ENCODE measurements at regions not wholly inside any gene's neighbourhood (a gene's known extent, or its start where the extent isn't known, plus 50 kb on each side); places are given as distances from the start of the nearest gene placed in this dataset.

GRCh38 chr2:43095533-43096295, 130.7 kb downstream of the ZFP36L2 start:
- no peak for TF ChIP-seq Cebpa-rat (IDR thresholded peaks at IDR 0.05)
- Histone ChIP-seq H3K4me3 (no peak overlapping the region), H4K20me1 (no peaks in the 10 kb centered on the region), H3K9me3 (peaks cover 20% of the 10 kb centered on the region), H3K9ac (no peak overlapping the region), H3K36me3 (peaks cover 9% of the 10 kb centered on the region; the same call in 1 of the 2 replicates), H3K27ac (no peak overlapping the region), H3K27me3 (no peaks in the 10 kb centered on the region), H3K4me2 (no peak overlapping the region), H3K4me1 (peaks cover 10% of the 10 kb centered on the region)

GRCh38 chr2:43092520-43093179, 133.8 kb downstream of the ZFP36L2 start:
- Histone ChIP-seq H4K20me1 (no peaks in the 10 kb centered on the region), H3K9me3 (peaks cover 37% of the 10 kb centered on the region), H3K4me1 (peaks cover 5% of the 10 kb centered on the region), H3K27ac (no peak overlapping the region), H3K27me3 (no peaks in the 10 kb centered on the region), H3K36me3 (peaks cover 17% of the 10 kb centered on the region; the same call in 1 of the 2 replicates), H3K4me2 (no peak overlapping the region), H3K4me3 (no peak overlapping the region), H3K9ac (no peak overlapping the region)
- TF ChIP-seq Cebpa-rat (IDR thresholded peaks at IDR 0.05): no peak

- Histone ChIP-seq H3K4me1 (peaks cover 16% of the 10 kb centered on the region), H3K36me3 (peaks cover 8% of the 10 kb centered on the region; the same call in 1 of the 2 replicates), H4K20me1 (no peaks in the 10 kb centered on the region), H3K4me3 (no peak overlapping the region), H3K9ac (no peak overlapping the region), H3K4me2 (no peak overlapping the region), H3K27ac (no peak overlapping the region), H3K27me3 (no peaks in the 10 kb centered on the region), H3K9me3 (peaks cover 37% of the 10 kb centered on the region)
- no peak for TF ChIP-seq Cebpa-rat (IDR thresholded peaks at IDR 0.05)
These were observed 136.1 kb downstream of the ZFP36L2 start for GRCh38 chr2:43090317-43090716.

- H3K9ac ChIP-seq: no peak overlapping the region
- H3K4me3 ChIP-seq: no peak overlapping the region
- no peaks in the 10 kb centered on the region for H4K20me1 ChIP-seq
- H3K27me3 ChIP-seq: no peaks in the 10 kb centered on the region
- peaks cover 8% of the 10 kb centered on the region; the same call in 1 of the 2 replicates for H3K36me3 ChIP-seq
- H3K4me1 ChIP-seq: peaks cover 31% of the 10 kb centered on the region
- H3K27ac ChIP-seq: no peak overlapping the region
- no peak for TF ChIP-seq Cebpa-rat (IDR thresholded peaks at IDR 0.05)
- H3K9me3 ChIP-seq: peaks cover 37% of the 10 kb centered on the region
- H3K4me2 ChIP-seq: no peak overlapping the region
These were observed 138.0 kb downstream of the ZFP36L2 start for GRCh38 chr2:43088143-43089073.

- H3K36me3 ChIP-seq: peaks cover 8% of the 10 kb centered on the region; the same call in 1 of the 2 replicates
- no peaks in the 10 kb centered on the region for H3K27me3 ChIP-seq
- no peak overlapping the region for H3K4me3 ChIP-seq
- peaks cover 37% of the 10 kb centered on the region for H3K4me1 ChIP-seq
- H3K27ac ChIP-seq: no peak overlapping the region
- H3K4me2 ChIP-seq: no peak overlapping the region
- TF ChIP-seq Cebpa-rat (IDR thresholded peaks at IDR 0.05): no peak
- H3K9ac ChIP-seq: no peak overlapping the region
- peaks cover 33% of the 10 kb centered on the region for H3K9me3 ChIP-seq
- no peaks in the 10 kb centered on the region for H4K20me1 ChIP-seq
These were observed 139.0 kb downstream of the ZFP36L2 start for GRCh38 chr2:43087413-43087812.

GRCh38 chr2:43086451-43087221, 139.8 kb downstream of the ZFP36L2 start:
- peaks cover 42% of the 10 kb centered on the region for H3K4me1 ChIP-seq
- H3K9ac ChIP-seq: no peak overlapping the region
- no peak for TF ChIP-seq Cebpa-rat (IDR thresholded peaks at IDR 0.05)
- peaks cover 26% of the 10 kb centered on the region for H3K9me3 ChIP-seq
- no peaks in the 10 kb centered on the region for H4K20me1 ChIP-seq
- H3K4me3 ChIP-seq: no peak overlapping the region
- no peaks in the 10 kb centered on the region for H3K27me3 ChIP-seq
- peaks cover 8% of the 10 kb centered on the region; the same call in 1 of the 2 replicates for H3K36me3 ChIP-seq
- H3K27ac ChIP-seq: no peak overlapping the region
- H3K4me2 ChIP-seq: peak overlapping the region; percentile 25

GRCh38 chr2:43085929-43086328, 140.5 kb downstream of the ZFP36L2 start:
- peaks cover 19% of the 10 kb centered on the region for H3K9me3 ChIP-seq
- no peaks in the 10 kb centered on the region for H3K27me3 ChIP-seq
- H3K27ac ChIP-seq: no peak overlapping the region
- peaks cover 42% of the 10 kb centered on the region for H3K4me1 ChIP-seq
- no peak overlapping the region for H3K9ac ChIP-seq
- peak overlapping the region; percentile 27; the same call in 1 of the 2 replicates for H3K4me2 ChIP-seq
- H4K20me1 ChIP-seq: no peaks in the 10 kb centered on the region
- no peak overlapping the region for H3K4me3 ChIP-seq
- H3K36me3 ChIP-seq: peaks cover 8% of the 10 kb centered on the region; the same call in 1 of the 2 replicates
- TF ChIP-seq Cebpa-rat (IDR thresholded peaks at IDR 0.05): no peak

- Histone ChIP-seq H3K9me3 (peaks cover 15% of the 10 kb centered on the region), H3K27ac (0 out of 2 replicates have a peak overlapping the region, but pooled peaks have one; percentile 15), H3K27me3 (no peaks in the 10 kb centered on the region), H3K4me2 (peak overlapping the region; percentile 27; the same call in 1 of the 2 replicates), H4K20me1 (no peaks in the 10 kb centered on the region), H3K9ac (no peak overlapping the region), H3K4me1 (peaks cover 42% of the 10 kb centered on the region), H3K4me3 (no peak overlapping the region), H3K36me3 (peaks cover 6% of the 10 kb centered on the region; the same call in 1 of the 2 replicates)
- TF ChIP-seq Cebpa-rat (IDR thresholded peaks at IDR 0.05): no peak
These were observed 140.9 kb downstream of the ZFP36L2 start for GRCh38 chr2:43085505-43085904.

GRCh38 chr2:43084699-43085091, 141.7 kb downstream of the ZFP36L2 start:
- TF ChIP-seq Cebpa-rat (IDR thresholded peaks at IDR 0.05): no peak
- Histone ChIP-seq H3K4me1 (peaks cover 42% of the 10 kb centered on the region), H3K9me3 (peaks cover 7% of the 10 kb centered on the region), H3K4me2 (peak overlapping the region; percentile 27), H3K9ac (no peak overlapping the region), H3K4me3 (no peak overlapping the region), H3K36me3 (no peaks in the 10 kb centered on the region; the same call in 1 of the 2 replicates), H3K27me3 (no peaks in the 10 kb centered on the region), H3K27ac (no peak overlapping the region), H4K20me1 (no peaks in the 10 kb centered on the region)

Data from BLaER1 (cell line).